Thyroid gland (tissue), 4 donors: ENCODE measurements at regions not wholly inside any gene's neighbourhood (a gene's known extent, or its start where the extent isn't known, plus 50 kb on each side); places are given as distances from the start of the nearest gene placed in this dataset.

Experiments used
- POLR2A ChIP-seq, 2 donors: fragments of 450-650 bp; IDR thresholded peaks; one replicate each; pipeline ENCODE4 v1.6.1; 2017; ENCODE audit warnings: antibody characterized with exemption in 2 of 2, mild to moderate bottlenecking in 2 of 2, moderate library complexity in 1 of 2
- TF ChIP-seq, protein P1 (sequence below), 6 experiments: fragments of 200-600 bp in 3 of 6; fragments of 450-650 bp in 3 of 6; sonication (generic) in 3 of 6; IDR thresholded peaks; one replicate each; pipeline ENCODE4 v1.5.1; 2016 to 2019; ENCODE audit warnings: antibody characterized with exemption in 6 of 6, mild to moderate bottlenecking in 2 of 6, inconsistent platforms in 1 of 6, moderate library complexity in 1 of 6

DNA sequence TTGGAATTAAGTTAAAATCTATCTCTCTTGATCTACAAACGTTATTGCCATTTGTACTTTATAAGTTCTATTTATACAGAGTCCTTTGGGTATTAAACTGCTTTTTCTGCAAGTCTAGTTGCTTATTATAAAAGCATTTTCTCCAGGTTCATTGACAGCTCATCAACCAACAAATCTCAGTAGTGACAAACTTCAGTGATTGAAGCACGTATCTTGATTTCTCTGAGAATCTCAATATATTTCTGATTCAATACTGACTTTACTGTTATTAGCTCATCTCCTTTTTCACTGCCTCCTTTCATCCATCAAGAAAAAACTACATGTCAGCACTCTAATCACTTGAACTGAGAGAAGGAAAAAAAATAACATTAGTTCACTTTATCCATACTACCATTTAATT, 630.2 kb downstream of the ARAP2 start:
- TF ChIP-seq, protein P1, sequence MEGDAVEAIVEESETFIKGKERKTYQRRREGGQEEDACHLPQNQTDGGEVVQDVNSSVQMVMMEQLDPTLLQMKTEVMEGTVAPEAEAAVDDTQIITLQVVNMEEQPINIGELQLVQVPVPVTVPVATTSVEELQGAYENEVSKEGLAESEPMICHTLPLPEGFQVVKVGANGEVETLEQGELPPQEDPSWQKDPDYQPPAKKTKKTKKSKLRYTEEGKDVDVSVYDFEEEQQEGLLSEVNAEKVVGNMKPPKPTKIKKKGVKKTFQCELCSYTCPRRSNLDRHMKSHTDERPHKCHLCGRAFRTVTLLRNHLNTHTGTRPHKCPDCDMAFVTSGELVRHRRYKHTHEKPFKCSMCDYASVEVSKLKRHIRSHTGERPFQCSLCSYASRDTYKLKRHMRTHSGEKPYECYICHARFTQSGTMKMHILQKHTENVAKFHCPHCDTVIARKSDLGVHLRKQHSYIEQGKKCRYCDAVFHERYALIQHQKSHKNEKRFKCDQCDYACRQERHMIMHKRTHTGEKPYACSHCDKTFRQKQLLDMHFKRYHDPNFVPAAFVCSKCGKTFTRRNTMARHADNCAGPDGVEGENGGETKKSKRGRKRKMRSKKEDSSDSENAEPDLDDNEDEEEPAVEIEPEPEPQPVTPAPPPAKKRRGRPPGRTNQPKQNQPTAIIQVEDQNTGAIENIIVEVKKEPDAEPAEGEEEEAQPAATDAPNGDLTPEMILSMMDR (IDR thresholded peaks at IDR 0.05) = no peak
- no peak for TF ChIP-seq POLR2A (IDR thresholded peaks at IDR 0.05)
